Astrocyte (in vitro differentiated cells and primary cell): ENCODE measurements at regions not wholly inside any gene's neighbourhood (a gene's known extent, or its start where the extent isn't known, plus 50 kb on each side); places are given as distances from the start of the nearest gene placed in this dataset.

Source experiments
- DNase-seq: peaks from one replicate; pipeline ENCODE4 v3.0.0-alpha.2; 2010; ENCODE audit warnings: low read depth
- FAIRE-seq: peaks from 2 replicates; lab custom pipeline; 2011; peaks lifted over from hg19 to GRCh38; lab: Jason Lieb, UNC
- H2AFZ ChIP-seq: 2 replicates; pipeline ENCODE4 v1.6.0; 2012; ENCODE audit warnings: low read depth, low read length, inconsistent platforms
- H3K27ac ChIP-seq: 2 replicates; pipeline ENCODE4 v1.5.1; 2011; ENCODE audit warnings: low read depth, low read length, inconsistent platforms
- H3K27me3 ChIP-seq: 2 replicates; pipeline ENCODE4 v1.6.0; 2011; ENCODE audit warnings: low read length, inconsistent platforms; ENCODE audit not compliant: insufficient read depth
- H3K36me3 ChIP-seq: 2 replicates; pipeline ENCODE4 v1.5.1; 2011; ENCODE audit warnings: low read length, inconsistent platforms; ENCODE audit not compliant: insufficient read depth
- H3K4me1 ChIP-seq: 2 replicates; pipeline ENCODE4 v1.5.1; 2011; ENCODE audit warnings: low read length, inconsistent platforms; ENCODE audit not compliant: insufficient read depth
- H3K4me2 ChIP-seq: 2 replicates; pipeline ENCODE4 v1.6.0; 2012; ENCODE audit warnings: low read length, inconsistent platforms
- H3K4me3 ChIP-seq: 2 replicates; pipeline ENCODE4 v1.5.1; 2011; ENCODE audit warnings: low read depth, mild to moderate bottlenecking, low read length, inconsistent platforms; ENCODE audit not compliant: insufficient read depth
- H3K79me2 ChIP-seq: 2 replicates; pipeline ENCODE4 v1.6.0; 2012; ENCODE audit warnings: mild to moderate bottlenecking, low read length, inconsistent platforms; ENCODE audit not compliant: insufficient read depth
- H3K9ac ChIP-seq: 2 replicates; pipeline ENCODE4 v1.6.0; 2012; ENCODE audit warnings: mild to moderate bottlenecking, low read length, inconsistent platforms
- H3K9me3 ChIP-seq: 2 replicates; pipeline ENCODE4 v1.5.1; 2012; ENCODE audit warnings: low read depth, mild to moderate bottlenecking, low read length, inconsistent platforms; ENCODE audit not compliant: insufficient read depth
- H4K20me1 ChIP-seq: 2 replicates; pipeline ENCODE4 v1.6.0; 2012; ENCODE audit warnings: low read length, inconsistent platforms; ENCODE audit not compliant: insufficient read depth
- H3K27ac Mint-ChIP-seq: one replicate; pipeline ENCODE4 v1.8.0; 2021; ENCODE audit warnings: mild to moderate bottlenecking, mixed read lengths; ENCODE audit not compliant: unreplicated experiment
- H3K27me3 Mint-ChIP-seq: one replicate; pipeline ENCODE4 v1.8.0; 2021; ENCODE audit warnings: low read depth, mixed read lengths; ENCODE audit not compliant: unreplicated experiment
- H3K36me3 Mint-ChIP-seq: one replicate; pipeline ENCODE4 v1.8.0; 2021; ENCODE audit warnings: low read depth, mixed read lengths; ENCODE audit not compliant: unreplicated experiment
- H3K4me1 Mint-ChIP-seq: one replicate; pipeline ENCODE4 v1.8.0; 2021; ENCODE audit warnings: low read depth, mixed read lengths; ENCODE audit not compliant: unreplicated experiment
- H3K4me3 Mint-ChIP-seq: one replicate; pipeline ENCODE4 v1.8.0; 2021; ENCODE audit warnings: mild to moderate bottlenecking, moderate library complexity, mixed read lengths; ENCODE audit not compliant: unreplicated experiment
- H3K9me3 Mint-ChIP-seq: one replicate; pipeline ENCODE4 v1.8.0; 2021; ENCODE audit warnings: mild to moderate bottlenecking, mixed read lengths; ENCODE audit not compliant: unreplicated experiment
- EZH2 ChIP-seq: IDR thresholded peaks from 2 replicates; pipeline ENCODE4 v1.6.1; 2012; ENCODE audit warnings: mild to moderate bottlenecking, low read length, inconsistent platforms; ENCODE audit not compliant: insufficient read depth
- TF ChIP-seq, protein P1 (sequence below): IDR thresholded peaks from 2 replicates; pipeline ENCODE4 v1.5.1; 2011; ENCODE audit warnings: low read depth, mild to moderate bottlenecking, inconsistent platforms, low read length, moderate library complexity; ENCODE audit not compliant: insufficient read depth

DNA sequence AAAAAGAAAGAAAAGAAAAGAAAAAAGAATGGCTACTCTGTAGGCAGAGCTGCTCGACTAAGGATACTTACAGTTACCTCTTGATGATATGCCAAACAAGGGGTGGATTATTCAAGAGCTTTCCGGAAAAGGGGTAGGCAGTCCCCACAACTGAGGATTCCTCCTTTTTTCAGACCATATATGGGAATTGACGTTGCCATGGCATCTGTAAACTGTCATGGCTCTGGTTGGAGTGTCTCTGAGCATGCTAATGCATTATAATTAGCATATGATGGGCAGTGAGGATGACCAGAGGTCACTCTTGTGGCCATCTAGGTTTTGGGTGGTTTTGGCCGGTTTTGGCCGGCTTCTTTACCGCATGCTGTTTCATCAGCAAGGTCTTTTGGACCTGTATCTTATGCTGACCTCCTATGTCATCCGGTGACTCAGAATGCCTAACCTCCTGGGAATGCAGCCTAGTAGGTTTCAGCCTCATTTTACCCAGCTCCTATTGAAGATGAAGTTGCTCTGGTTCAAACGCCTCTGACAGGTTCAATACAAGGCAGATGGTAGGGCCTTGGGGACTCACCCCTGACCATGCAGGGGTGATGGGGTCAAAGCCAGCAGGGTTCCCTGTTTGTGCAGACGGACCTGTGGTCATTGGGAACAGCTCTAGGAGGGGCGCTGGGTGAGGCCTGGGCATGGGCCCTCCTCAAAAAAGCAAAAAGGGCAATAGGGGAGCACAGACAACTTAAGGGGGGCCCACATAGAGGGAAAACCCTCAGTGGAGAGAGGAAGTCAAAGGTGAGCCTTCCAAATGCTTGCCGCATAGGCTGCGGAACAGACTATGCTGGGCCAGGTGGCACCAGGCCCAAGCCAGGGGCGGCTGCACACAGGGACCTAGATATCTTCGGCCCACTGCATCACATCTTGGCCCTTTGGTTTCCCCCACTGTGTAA is 251.2 kb upstream of the RAB6C start:
- Mint-ChIP-seq H3K36me3 (no peaks in the 10 kb centered on the region), H3K4me1 (no peaks in the 10 kb centered on the region), H3K4me3 (no peak overlapping the region), H3K9me3 (no peaks in the 10 kb centered on the region), H3K27ac (peak overlapping the region; percentile 41), H3K27me3 (peaks cover 19% of the 10 kb centered on the region)
- H3K27me3 ChIP-seq: no peaks in the 10 kb centered on the region
- no peak overlapping the region for H3K9ac ChIP-seq
- FAIRE-seq (no peak), DNase-seq (no peak)
- no peak overlapping the region for H3K27ac ChIP-seq
- H3K9me3 ChIP-seq: no peaks in the 10 kb centered on the region
- no peak overlapping the region for H2AFZ ChIP-seq
- H3K4me2 ChIP-seq: no peak overlapping the region
- no peaks in the 10 kb centered on the region for H3K79me2 ChIP-seq
- no peaks in the 10 kb centered on the region for H4K20me1 ChIP-seq
- H3K36me3 ChIP-seq: no peaks in the 10 kb centered on the region
- H3K4me1 ChIP-seq: no peaks in the 10 kb centered on the region
- no peak for TF ChIP-seq EZH2
- TF ChIP-seq, protein P1, sequence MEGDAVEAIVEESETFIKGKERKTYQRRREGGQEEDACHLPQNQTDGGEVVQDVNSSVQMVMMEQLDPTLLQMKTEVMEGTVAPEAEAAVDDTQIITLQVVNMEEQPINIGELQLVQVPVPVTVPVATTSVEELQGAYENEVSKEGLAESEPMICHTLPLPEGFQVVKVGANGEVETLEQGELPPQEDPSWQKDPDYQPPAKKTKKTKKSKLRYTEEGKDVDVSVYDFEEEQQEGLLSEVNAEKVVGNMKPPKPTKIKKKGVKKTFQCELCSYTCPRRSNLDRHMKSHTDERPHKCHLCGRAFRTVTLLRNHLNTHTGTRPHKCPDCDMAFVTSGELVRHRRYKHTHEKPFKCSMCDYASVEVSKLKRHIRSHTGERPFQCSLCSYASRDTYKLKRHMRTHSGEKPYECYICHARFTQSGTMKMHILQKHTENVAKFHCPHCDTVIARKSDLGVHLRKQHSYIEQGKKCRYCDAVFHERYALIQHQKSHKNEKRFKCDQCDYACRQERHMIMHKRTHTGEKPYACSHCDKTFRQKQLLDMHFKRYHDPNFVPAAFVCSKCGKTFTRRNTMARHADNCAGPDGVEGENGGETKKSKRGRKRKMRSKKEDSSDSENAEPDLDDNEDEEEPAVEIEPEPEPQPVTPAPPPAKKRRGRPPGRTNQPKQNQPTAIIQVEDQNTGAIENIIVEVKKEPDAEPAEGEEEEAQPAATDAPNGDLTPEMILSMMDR: no peak
- no peak overlapping the region for H3K4me3 ChIP-seq

DNA sequence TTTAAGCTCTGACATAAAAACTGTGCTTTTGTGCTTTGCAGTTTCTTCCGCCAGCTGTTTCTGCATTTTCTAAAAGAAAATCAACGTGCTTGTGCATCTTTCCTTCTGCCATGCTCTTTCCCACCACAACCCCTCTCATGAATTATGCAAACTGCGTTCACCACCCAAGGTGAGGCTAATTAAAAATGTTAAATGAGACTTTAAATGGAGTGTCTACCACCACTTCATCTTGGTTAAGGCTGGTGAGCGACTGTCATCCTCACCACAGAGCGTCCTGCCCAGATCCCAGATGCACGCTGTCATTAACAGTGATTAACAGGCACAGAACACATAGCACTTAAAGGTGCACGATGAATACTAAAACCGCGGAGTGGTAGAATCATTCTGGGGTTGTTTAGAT is 250.5 kb upstream of the RAB6C start:
- H3K9ac ChIP-seq: no peak overlapping the region
- no peaks in the 10 kb centered on the region for H3K27me3 ChIP-seq
- H3K79me2 ChIP-seq: no peaks in the 10 kb centered on the region
- H3K27ac Mint-ChIP-seq: no peak overlapping the region
- no peaks in the 10 kb centered on the region for H3K4me1 Mint-ChIP-seq
- no peaks in the 10 kb centered on the region for H3K36me3 ChIP-seq
- H3K9me3 Mint-ChIP-seq: no peaks in the 10 kb centered on the region
- H2AFZ ChIP-seq: no peak overlapping the region
- no peak overlapping the region for H3K4me3 Mint-ChIP-seq
- TF ChIP-seq, protein P1: no peak
- no peak for TF ChIP-seq EZH2
- H3K9me3 ChIP-seq: no peaks in the 10 kb centered on the region
- no peak overlapping the region for H3K4me3 ChIP-seq
- no peak overlapping the region for H3K4me2 ChIP-seq
- H4K20me1 ChIP-seq: no peaks in the 10 kb centered on the region
- peaks cover 19% of the 10 kb centered on the region for H3K27me3 Mint-ChIP-seq
- DNase-seq (no peak), FAIRE-seq (no peak)
- H3K27ac ChIP-seq: no peak overlapping the region
- H3K36me3 Mint-ChIP-seq: no peaks in the 10 kb centered on the region
- H3K4me1 ChIP-seq: no peaks in the 10 kb centered on the region

DNA sequence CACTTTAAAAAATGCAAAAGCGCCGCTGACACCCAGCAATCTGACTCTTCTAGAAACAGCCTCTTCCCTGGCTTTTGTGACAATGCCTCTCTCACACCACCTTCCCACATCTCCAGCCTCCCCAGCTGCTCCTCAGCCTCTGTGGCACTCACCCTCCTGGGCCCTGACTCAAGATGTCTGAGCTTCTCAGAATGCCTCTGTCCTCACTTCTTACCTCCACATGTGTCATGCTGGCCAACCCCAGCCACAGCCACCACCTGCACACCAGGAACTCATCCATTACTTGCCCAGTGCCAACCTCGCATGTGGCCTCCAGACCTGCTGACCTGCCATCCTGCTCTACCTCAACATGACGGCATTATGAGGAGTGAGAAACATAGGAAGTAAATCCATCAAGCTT is 249.8 kb upstream of the RAB6C start:
- Mint-ChIP-seq H3K4me3 (no peak overlapping the region), H3K27me3 (peaks cover 14% of the 10 kb centered on the region), H3K27ac (no peak overlapping the region), H3K36me3 (no peaks in the 10 kb centered on the region), H3K4me1 (no peaks in the 10 kb centered on the region), H3K9me3 (no peaks in the 10 kb centered on the region)
- Histone ChIP-seq H3K4me3 (no peak overlapping the region), H3K27me3 (no peaks in the 10 kb centered on the region), H4K20me1 (no peaks in the 10 kb centered on the region), H3K9me3 (no peaks in the 10 kb centered on the region), H3K36me3 (no peaks in the 10 kb centered on the region), H3K4me1 (no peaks in the 10 kb centered on the region), H2AFZ (no peak overlapping the region), H3K79me2 (no peaks in the 10 kb centered on the region), H3K9ac (no peak overlapping the region), H3K27ac (no peak overlapping the region), H3K4me2 (no peak overlapping the region)
- FAIRE-seq (no peak), DNase-seq (no peak)
- no peak for TF ChIP-seq EZH2
- TF ChIP-seq, protein P1: no peak
